ENCODE measurements at regions not wholly inside any gene's neighbourhood (a gene's known extent, or its start where the extent isn't known, plus 50 kb on each side); places are given as distances from the start of the nearest gene placed in this dataset.

- TF ChIP-seq CTCF (IDR thresholded peaks at IDR 0.05) (no peak), POLR2A (IDR thresholded peaks at IDR 0.05) (no peak)
These were observed 85.7 kb upstream of the SOX4 start for GRCh38 chr6:21507811-21508210.

All from Peyer's patch (tissue), 4 donors.